ENCODE measurements at regions not wholly inside any gene's neighbourhood (a gene's known extent, or its start where the extent isn't known, plus 50 kb on each side); places are given as distances from the start of the nearest gene placed in this dataset.

DNA sequence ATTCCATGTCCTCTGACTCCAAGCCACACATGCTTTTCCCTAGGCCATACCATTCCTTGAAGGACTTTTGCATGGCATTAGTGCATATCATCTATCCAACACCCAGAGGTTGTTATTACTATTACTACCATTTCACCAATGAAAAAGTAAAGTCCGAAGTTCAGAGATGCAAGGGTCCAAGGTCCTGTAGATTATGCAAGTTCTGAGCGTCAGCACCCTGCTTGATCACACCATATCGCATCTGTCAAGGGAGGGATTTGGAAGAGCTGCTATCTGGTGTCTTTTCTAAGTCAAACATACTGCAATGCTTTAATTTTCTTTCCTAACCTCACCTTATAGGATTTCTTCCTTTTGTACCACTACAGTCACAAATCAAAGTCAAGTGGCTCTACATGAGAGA lies 214.7 kb upstream of the CADM1 start (continued):
- TF ChIP-seq ZBTB46 (CRISPR knock-in tag; IDR thresholded peaks at IDR 0.05; ENCODE audit: borderline replicate concordance) (no peak), RARG (CRISPR knock-in tag; IDR thresholded peaks at IDR 0.05; ENCODE audit: low read depth) (no peak), ZNF331 (CRISPR knock-in tag; IDR thresholded peaks at IDR 0.05) (no peak), DRAP1 (CRISPR knock-in tag; IDR thresholded peaks at IDR 0.05) (no peak)

DNA sequence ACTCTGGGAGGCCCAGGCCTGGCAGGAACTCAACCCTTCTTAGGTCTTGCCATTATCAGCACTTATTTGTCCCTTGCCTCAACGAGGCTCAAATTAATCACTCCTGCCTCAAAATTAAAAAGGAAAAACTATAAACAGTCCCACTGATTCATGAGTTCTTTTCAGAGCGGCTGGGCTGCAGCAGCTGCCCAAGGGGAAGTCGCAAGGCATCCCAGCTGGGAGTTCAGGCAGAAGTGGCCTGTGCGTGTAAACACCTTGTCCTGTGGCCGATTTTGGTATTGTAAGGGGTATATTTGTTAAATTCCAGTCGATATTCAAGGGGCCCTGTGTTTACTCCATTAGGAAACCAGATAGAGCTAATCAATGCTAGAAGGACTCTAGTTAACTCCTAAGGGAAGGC lies 213.9 kb upstream of the CADM1 start:
- no peaks in the 10 kb centered on the region for H3K9me3 ChIP-seq (ENCODE audit: low read length)
- peaks cover 0 to 12% of the 10 kb centered on the region in 2 experiments; a peak in 3 of 5 replicates for H3K27me3 ChIP-seq (ENCODE audit: control insufficient read depth in 1 of 2, insufficient read depth in 2 of 2, low read length in 2 of 2)
- no peak overlapping the region for H2AFZ ChIP-seq (ENCODE audit: low read length)
- H3K9ac ChIP-seq (ENCODE audit: insufficient read depth, low read depth, low read length) = no peak overlapping the region
- ChIA-PET POLR2A (no interaction called here), CTCF (ENCODE audit: low intra/inter-chr PET ratio, low total read pairs) (no interaction called here)
- in situ Hi-C loops (cut with HindIII; ENCODE audit: extremely low pct_ligation_motif_present, low pct_unique_long_range_greater_than_20kb) (no loop called here), intact Hi-C loops (cut with micrococcal nuclease; ENCODE audit: unreplicated experiment) (no loop called here)
- H4K20me1 ChIP-seq (ENCODE audit: insufficient read depth, low read length) = no peaks in the 10 kb centered on the region
- 41% methylated on average over 6 of the region's 6 CpGs for WGBS (ENCODE audit: low lambda C conversion rate)
- TF ChIP-seq KAT2B (IDR thresholded peaks at IDR 0.05; ENCODE audit: borderline replicate concordance, low read depth, low read length) (peak; percentile 21; the same call in 1 of the 2 replicates), ZC3H13 (CRISPR knock-in tag; IDR thresholded peaks at IDR 0.05) (no peak)
- BruUV-seq (replicated peaks) = no TSS peak
- no peaks in the 10 kb centered on the region for H3K4me1 ChIP-seq (ENCODE audit: insufficient read depth, low read length)
- H3K79me2 ChIP-seq (ENCODE audit: insufficient read depth, low read length) = no peaks in the 10 kb centered on the region
- ATAC-seq (peak; percentile 54), DNase-seq (ENCODE audit: low spot score) (no peak), FAIRE-seq (no peak)
- no peak overlapping the region for H3K27ac ChIP-seq (ENCODE audit: extremely low read length, insufficient read depth, low read length)
- no peak overlapping the region for H3K4me2 ChIP-seq (ENCODE audit: low read depth, low read length)
- H3K4me3 ChIP-seq (replicated peaks in 1 of 3; ENCODE audit: insufficient read depth in 1 of 3, low read depth in 2 of 3, low read length in 3 of 3) = no peak overlapping the region
- H3K36me3 ChIP-seq (replicated peaks in 1 of 2; ENCODE audit: control insufficient read depth in 1 of 2, insufficient read depth in 2 of 2, low read length in 2 of 2) = no peaks in the 10 kb centered on the region

Measured in HepG2 (cell line).